Adrenal gland (tissue), 5 donors: ENCODE measurements at regions not wholly inside any gene's neighbourhood (a gene's known extent, or its start where the extent isn't known, plus 50 kb on each side); places are given as distances from the start of the nearest gene placed in this dataset.

Experiments
- CTCF ChIP-seq, 6 experiments: fragments of 450-650 bp in 4 of 6; fragments of 200-600 bp in 2 of 6; sonication (generic) in 1 of 6; IDR thresholded peaks; 1 replicate in 5 of 6; 2 replicates in 1 of 6; pipeline versions ENCODE4 v1.5.1 to v1.8.0; 2016 to 2021; ENCODE audit warnings: antibody characterized with exemption in 6 of 6, mild to moderate bottlenecking in 2 of 6, moderate library complexity in 1 of 6
- POLR2A ChIP-seq, 2 donors: fragments of 450-650 bp; IDR thresholded peaks; one replicate each; pipeline ENCODE4 v1.6.1; 2017; ENCODE audit warnings: antibody characterized with exemption in 2 of 2, mild to moderate bottlenecking in 2 of 2, moderate library complexity in 1 of 2
- donor health status: DM: no; HTN: no; CAD: no.

DNA sequence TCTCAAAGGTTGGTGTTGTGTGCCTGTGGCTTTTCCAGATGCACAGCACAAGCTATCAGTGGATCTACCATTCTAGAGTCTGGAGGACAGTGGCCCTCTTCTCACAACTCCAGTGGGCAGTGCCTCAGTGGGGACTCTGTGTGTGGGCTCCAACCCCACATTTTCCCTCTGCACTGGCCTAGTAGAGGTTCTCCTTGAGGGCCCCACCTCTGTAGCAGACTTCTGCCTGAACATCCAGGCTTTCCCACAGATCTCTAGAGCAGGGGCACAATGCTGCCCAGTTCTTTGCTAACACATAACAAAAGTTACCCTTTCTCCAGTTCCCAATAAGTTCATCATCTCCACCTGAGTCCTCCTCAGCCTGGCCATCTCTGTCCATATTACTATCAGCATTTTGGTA lies 102.1 kb upstream of the ANKRD55 start:
- TF ChIP-seq POLR2A (IDR thresholded peaks at IDR 0.05) (no peak), CTCF (IDR thresholded peaks at IDR 0.05) (no peak)
